ENCODE measurements at regions not wholly inside any gene's neighbourhood (a gene's known extent, or its start where the extent isn't known, plus 50 kb on each side); places are given as distances from the start of the nearest gene placed in this dataset.

DNA sequence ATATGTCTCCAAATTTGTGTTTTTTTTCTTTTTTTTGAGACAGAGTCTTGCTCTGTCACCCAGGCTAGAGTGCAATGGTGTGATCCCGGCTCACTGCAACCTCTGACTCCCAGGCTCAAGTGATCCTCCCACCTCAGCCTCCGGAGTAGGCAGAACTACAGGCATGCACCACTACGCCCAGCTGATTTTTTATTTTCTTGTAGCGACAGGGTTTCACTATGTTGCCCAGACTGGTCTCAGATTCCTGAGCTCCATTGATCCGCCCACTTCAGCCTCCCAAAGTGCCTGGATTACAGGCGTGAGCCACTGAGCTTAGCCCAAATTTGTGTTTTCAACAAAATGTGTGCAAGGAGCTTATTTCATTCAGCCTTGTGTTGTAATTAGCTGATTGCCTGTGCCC, 59.0 kb upstream of the IFFO2 start:
- peak overlapping the region; percentile 37 for H3K9ac ChIP-seq (ENCODE audit: low read depth, low read length, poor library complexity, severe bottlenecking)
- H2AFZ ChIP-seq (ENCODE audit: low read length), result no peak overlapping the region
- no peaks in the 10 kb centered on the region for H3K9me3 ChIP-seq (ENCODE audit: insufficient read depth, low read depth, low read length)
- H4K20me1 ChIP-seq (ENCODE audit: insufficient read depth, low read length, poor library complexity, severe bottlenecking), result no peaks in the 10 kb centered on the region
- no peaks in the 10 kb centered on the region for H3K79me2 ChIP-seq (ENCODE audit: insufficient read depth, low read length)
- H3K4me3 ChIP-seq (ENCODE audit: low read length, poor library complexity, severe bottlenecking), result no peak overlapping the region
- H3K4me1 ChIP-seq (ENCODE audit: insufficient read depth, low read length, poor library complexity, severe bottlenecking), result peaks cover 45% of the 10 kb centered on the region
- no peak for TF ChIP-seq EZH2phosphoT487 (IDR thresholded peaks at IDR 0.05; ENCODE audit: borderline replicate concordance)
- TF ChIP-seq, protein P1, sequence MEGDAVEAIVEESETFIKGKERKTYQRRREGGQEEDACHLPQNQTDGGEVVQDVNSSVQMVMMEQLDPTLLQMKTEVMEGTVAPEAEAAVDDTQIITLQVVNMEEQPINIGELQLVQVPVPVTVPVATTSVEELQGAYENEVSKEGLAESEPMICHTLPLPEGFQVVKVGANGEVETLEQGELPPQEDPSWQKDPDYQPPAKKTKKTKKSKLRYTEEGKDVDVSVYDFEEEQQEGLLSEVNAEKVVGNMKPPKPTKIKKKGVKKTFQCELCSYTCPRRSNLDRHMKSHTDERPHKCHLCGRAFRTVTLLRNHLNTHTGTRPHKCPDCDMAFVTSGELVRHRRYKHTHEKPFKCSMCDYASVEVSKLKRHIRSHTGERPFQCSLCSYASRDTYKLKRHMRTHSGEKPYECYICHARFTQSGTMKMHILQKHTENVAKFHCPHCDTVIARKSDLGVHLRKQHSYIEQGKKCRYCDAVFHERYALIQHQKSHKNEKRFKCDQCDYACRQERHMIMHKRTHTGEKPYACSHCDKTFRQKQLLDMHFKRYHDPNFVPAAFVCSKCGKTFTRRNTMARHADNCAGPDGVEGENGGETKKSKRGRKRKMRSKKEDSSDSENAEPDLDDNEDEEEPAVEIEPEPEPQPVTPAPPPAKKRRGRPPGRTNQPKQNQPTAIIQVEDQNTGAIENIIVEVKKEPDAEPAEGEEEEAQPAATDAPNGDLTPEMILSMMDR (conservative IDR thresholded peaks at IDR 0.05; ENCODE audit: low read length), result no peak
- H3K9me2 ChIP-seq (replicated peaks; ENCODE audit: low read depth, low read length), result no peaks in the 10 kb centered on the region
- H3F3A ChIP-seq (ENCODE audit: low read depth), result 0 out of 2 replicates have a peak, but pooled peaks cover 4% of the 10 kb centered on the region
- no peaks in the 10 kb centered on the region for H3K27me3 ChIP-seq (ENCODE audit: insufficient read depth, low read length, poor library complexity, severe bottlenecking)
- H3K4me2 ChIP-seq (ENCODE audit: low read depth, low read length, poor library complexity, severe bottlenecking), result no peak overlapping the region
- no peaks in the 10 kb centered on the region for H3K36me3 ChIP-seq (ENCODE audit: insufficient read depth, low read length)

DNA sequence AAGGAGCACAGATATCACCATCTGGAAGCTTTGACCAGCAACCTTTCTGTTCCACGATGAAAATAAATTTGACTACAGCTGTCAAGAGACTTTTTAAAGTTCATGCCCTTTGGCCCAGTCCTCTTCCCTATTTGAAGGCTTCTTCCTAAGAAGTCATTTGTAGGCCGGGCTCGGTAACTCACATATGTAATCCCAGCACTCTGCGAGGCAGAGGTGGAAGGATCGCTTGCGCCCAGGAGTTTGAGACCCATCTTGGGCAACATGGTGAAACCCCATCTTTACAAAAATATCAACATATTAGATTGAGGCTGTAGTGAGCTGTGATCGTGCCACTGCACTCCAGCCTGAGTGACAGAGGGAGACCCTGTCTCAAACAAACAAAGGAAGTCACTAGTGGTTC, 58.3 kb upstream of the IFFO2 start:
- Histone ChIP-seq H3K27me3 (ENCODE audit: insufficient read depth, low read length, poor library complexity, severe bottlenecking) (no peaks in the 10 kb centered on the region), H3K4me2 (ENCODE audit: low read depth, low read length, poor library complexity, severe bottlenecking) (peak overlapping the region; percentile 39), H2AFZ (ENCODE audit: low read length) (peak overlapping the region; percentile 59), H3K4me1 (ENCODE audit: insufficient read depth, low read length, poor library complexity, severe bottlenecking) (peaks cover 52% of the 10 kb centered on the region), H3K9me2 (replicated peaks; ENCODE audit: low read depth, low read length) (no peaks in the 10 kb centered on the region), H3K4me3 (ENCODE audit: low read length, poor library complexity, severe bottlenecking) (peak overlapping the region; percentile 4), H3F3A (ENCODE audit: low read depth) (0 out of 2 replicates have a peak, but pooled peaks cover 4% of the 10 kb centered on the region), H4K20me1 (ENCODE audit: insufficient read depth, low read length, poor library complexity, severe bottlenecking) (no peaks in the 10 kb centered on the region), H3K36me3 (ENCODE audit: insufficient read depth, low read length) (no peaks in the 10 kb centered on the region), H3K79me2 (ENCODE audit: insufficient read depth, low read length) (no peaks in the 10 kb centered on the region), H3K9ac (ENCODE audit: low read depth, low read length, poor library complexity, severe bottlenecking) (peak overlapping the region; percentile 37), H3K9me3 (ENCODE audit: insufficient read depth, low read depth, low read length) (no peaks in the 10 kb centered on the region)
- TF ChIP-seq, protein P1 (conservative IDR thresholded peaks at IDR 0.05; ENCODE audit: low read length), result no peak
- TF ChIP-seq EZH2phosphoT487 (IDR thresholded peaks at IDR 0.05; ENCODE audit: borderline replicate concordance), result no peak

DNA sequence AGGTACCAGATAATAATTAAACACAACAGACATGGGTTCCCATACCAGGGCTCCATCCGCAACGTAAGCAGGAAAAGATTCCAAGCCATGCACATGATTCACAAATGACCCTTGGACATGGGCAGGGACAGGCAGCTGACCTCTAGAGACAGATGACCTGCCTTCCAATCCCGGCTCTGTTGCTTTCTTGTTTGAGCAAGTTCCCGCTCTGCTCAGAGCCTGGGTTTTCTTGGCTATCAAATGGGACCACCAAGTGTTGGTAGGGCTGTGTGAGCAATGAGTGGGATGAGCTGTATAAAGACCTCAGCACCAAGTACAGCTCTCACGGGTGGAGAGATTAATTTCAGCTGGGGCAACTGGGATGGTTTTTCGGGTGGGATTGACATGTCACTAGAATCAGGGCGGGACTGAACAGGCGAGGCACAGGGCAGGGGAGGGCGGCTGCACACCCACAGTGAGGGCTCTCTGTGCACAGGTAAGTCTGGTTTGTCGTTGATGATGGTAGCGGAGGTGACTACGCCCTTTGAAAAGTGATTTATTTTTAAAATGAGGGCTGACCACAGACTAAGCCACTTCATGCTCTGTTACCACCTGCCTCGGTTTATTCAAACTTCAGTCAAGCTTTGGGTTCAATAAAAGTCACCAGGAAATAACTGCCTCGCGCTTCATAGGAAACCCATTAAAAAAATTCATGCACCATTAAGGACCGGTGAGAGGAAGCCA, 57.5 kb upstream of the IFFO2 start:
- H3K9me2 ChIP-seq (replicated peaks; ENCODE audit: low read depth, low read length), result no peaks in the 10 kb centered on the region
- peaks cover 56% of the 10 kb centered on the region for H3K4me1 ChIP-seq (ENCODE audit: insufficient read depth, low read length, poor library complexity, severe bottlenecking)
- no peaks in the 10 kb centered on the region for H3K27me3 ChIP-seq (ENCODE audit: insufficient read depth, low read length, poor library complexity, severe bottlenecking)
- H3F3A ChIP-seq (ENCODE audit: low read depth), result 0 out of 2 replicates have a peak, but pooled peaks cover 4% of the 10 kb centered on the region
- no peaks in the 10 kb centered on the region for H3K79me2 ChIP-seq (ENCODE audit: insufficient read depth, low read length)
- no peaks in the 10 kb centered on the region for H3K36me3 ChIP-seq (ENCODE audit: insufficient read depth, low read length)
- peak overlapping the region; percentile 37 for H3K9ac ChIP-seq (ENCODE audit: low read depth, low read length, poor library complexity, severe bottlenecking)
- no peaks in the 10 kb centered on the region for H3K9me3 ChIP-seq (ENCODE audit: insufficient read depth, low read depth, low read length)
- TF ChIP-seq, protein P1 (conservative IDR thresholded peaks at IDR 0.05; ENCODE audit: low read length), result no peak
- TF ChIP-seq EZH2phosphoT487 (IDR thresholded peaks at IDR 0.05; ENCODE audit: borderline replicate concordance), result no peak
- no peaks in the 10 kb centered on the region for H4K20me1 ChIP-seq (ENCODE audit: insufficient read depth, low read length, poor library complexity, severe bottlenecking)
- H3K4me3 ChIP-seq (ENCODE audit: low read length, poor library complexity, severe bottlenecking), result peak overlapping the region; percentile 4
- peak overlapping the region; percentile 39 for H3K4me2 ChIP-seq (ENCODE audit: low read depth, low read length, poor library complexity, severe bottlenecking)
- peak overlapping the region; percentile 59 for H2AFZ ChIP-seq (ENCODE audit: low read length)

All from Loucy (cell line).